Fibroblast of villous mesenchyme (primary cell): ENCODE measurements at regions not wholly inside any gene's neighbourhood (a gene's known extent, or its start where the extent isn't known, plus 50 kb on each side); places are given as distances from the start of the nearest gene placed in this dataset.
"Not testable (repeated sequence)": the region's sequence is repeated elsewhere in the genome, so short reads cannot be mapped to it uniquely, and the experiment has no call there.

Source experiments
- DNase-seq: peaks from one replicate; pipeline ENCODE4 v3.0.0-alpha.2; 2010; ENCODE audit warnings: low read depth
- H3K4me3 ChIP-seq: 2 replicates; pipeline ENCODE4 v1.5.1; 2011; ENCODE audit warnings: low read depth, mild to moderate bottlenecking, low read length
- TF ChIP-seq, protein P1 (sequence below): IDR thresholded peaks from 2 replicates; pipeline ENCODE4 v1.5.1; 2012; ENCODE audit warnings: low read depth, mild to moderate bottlenecking, low read length; ENCODE audit not compliant: insufficient read depth

GRCh38 chrX:115357326-115358120 lies 68.0 kb downstream of the LUZP4 start:
- no peak for DNase-seq
- TF ChIP-seq, protein P1, sequence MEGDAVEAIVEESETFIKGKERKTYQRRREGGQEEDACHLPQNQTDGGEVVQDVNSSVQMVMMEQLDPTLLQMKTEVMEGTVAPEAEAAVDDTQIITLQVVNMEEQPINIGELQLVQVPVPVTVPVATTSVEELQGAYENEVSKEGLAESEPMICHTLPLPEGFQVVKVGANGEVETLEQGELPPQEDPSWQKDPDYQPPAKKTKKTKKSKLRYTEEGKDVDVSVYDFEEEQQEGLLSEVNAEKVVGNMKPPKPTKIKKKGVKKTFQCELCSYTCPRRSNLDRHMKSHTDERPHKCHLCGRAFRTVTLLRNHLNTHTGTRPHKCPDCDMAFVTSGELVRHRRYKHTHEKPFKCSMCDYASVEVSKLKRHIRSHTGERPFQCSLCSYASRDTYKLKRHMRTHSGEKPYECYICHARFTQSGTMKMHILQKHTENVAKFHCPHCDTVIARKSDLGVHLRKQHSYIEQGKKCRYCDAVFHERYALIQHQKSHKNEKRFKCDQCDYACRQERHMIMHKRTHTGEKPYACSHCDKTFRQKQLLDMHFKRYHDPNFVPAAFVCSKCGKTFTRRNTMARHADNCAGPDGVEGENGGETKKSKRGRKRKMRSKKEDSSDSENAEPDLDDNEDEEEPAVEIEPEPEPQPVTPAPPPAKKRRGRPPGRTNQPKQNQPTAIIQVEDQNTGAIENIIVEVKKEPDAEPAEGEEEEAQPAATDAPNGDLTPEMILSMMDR: no peak
- H3K4me3 ChIP-seq: no peak overlapping the region

DNA sequence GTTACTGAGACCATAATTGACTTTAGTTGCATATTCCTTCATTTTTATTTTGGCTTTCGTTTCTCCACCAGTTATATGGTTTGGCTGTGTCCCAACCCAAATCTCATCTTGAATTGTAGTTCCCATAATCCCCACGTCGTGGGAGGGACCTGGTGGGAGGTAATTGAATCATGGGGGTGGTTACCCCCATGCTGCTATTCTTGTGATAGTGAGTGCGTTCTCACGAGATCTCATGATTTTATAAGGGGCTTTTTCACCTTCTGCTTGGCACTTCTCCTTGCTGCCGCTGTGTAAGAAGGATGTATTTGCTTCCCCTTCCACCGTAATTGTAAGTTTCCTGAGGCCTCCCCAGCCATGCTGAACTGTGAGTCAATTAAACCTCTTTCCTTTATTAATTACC lies 70.0 kb downstream of the LUZP4 start:
- DNase-seq, H3K4me3 ChIP-seq: not testable (repeated sequence)

GRCh38 chrX:115360220-115360781 lies 70.8 kb downstream of the LUZP4 start:
- no peak for DNase-seq
- TF ChIP-seq, protein P1: no peak
- no peak overlapping the region for H3K4me3 ChIP-seq

- TF ChIP-seq, protein P1: peak; percentile 39
- DNase-seq: peak; percentile 43
- H3K4me3 ChIP-seq: no peak overlapping the region
Measured at GRCh38 chrX:115362334-115363095, 73.0 kb downstream of the LUZP4 start.

DNA sequence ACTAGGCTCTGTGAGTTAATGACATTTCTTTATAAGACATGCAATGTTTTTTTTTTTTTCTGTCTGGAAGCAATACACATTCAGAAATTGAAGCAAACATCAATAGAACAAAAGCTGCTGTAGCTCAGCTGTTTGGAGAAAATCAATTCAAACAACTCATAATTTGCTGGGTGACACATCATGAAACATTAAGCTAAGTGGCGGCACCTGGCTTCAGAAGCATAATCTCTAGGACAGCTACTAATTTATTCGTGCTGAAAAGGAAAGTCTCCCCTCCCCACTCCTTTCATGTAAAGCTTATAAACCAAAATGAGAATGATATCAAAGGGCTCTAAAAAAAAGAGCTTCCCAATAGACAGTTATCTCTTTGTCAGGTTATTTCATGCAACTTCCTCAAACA lies 73.9 kb downstream of the LUZP4 start:
- DNase-seq: no peak
- TF ChIP-seq, protein P1: no peak
- H3K4me3 ChIP-seq: no peak overlapping the region

DNA sequence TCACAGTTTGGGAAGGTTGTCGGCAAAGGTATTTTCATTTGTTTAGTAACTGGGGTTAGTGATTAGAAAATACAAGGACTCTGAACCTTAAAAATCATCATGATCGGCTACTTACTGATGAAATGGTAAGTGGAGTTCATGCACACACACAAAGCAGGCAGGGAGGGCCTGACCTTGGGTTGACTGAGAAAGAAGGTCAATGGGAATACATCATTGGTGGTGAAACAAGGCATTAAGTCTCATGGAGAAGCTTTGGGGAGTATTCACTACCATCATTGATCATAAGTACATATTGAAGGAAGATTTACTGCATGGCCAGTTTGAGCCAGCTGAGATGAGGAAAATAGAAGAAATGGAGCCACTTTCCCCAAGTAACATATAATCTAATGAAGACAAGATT lies 74.4 kb downstream of the LUZP4 start:
- TF ChIP-seq, protein P1: no peak
- H3K4me3 ChIP-seq: no peak overlapping the region
- no peak for DNase-seq

- H3K4me3 ChIP-seq: no peak overlapping the region
- TF ChIP-seq, protein P1: no peak
- DNase-seq: peak; percentile 37
Measured at GRCh38 chrX:115364670-115365069, 75.2 kb downstream of the LUZP4 start.
